Trophoblast cell (in vitro differentiated cells and primary cell): ENCODE measurements at regions not wholly inside any gene's neighbourhood (a gene's known extent, or its start where the extent isn't known, plus 50 kb on each side); places are given as distances from the start of the nearest gene placed in this dataset.
A peak's percentile ranks its signal among the peaks of the same experiment; 100 is the strongest.

Experiments
- DNase-seq, 2 donors: peaks; one replicate each; pipeline ENCODE4 v3.0.0-alpha.2; 2016
- H2AFZ ChIP-seq: 2 replicates; pipeline ENCODE4 v1.6.1; 2013; ENCODE audit warnings: low read length, moderate library complexity, mild to moderate bottlenecking; ENCODE audit not compliant: insufficient read depth, poor library complexity
- H2AK5ac ChIP-seq: 2 replicates; pipeline ENCODE4 v1.6.1; 2013; ENCODE audit warnings: mild to moderate bottlenecking, low read length
- H2BK120ac ChIP-seq: 2 replicates; pipeline ENCODE4 v1.6.1; 2013; ENCODE audit warnings: low read length, mild to moderate bottlenecking, moderate library complexity; ENCODE audit not compliant: insufficient read depth, poor library complexity
- H2BK12ac ChIP-seq: 2 replicates; pipeline ENCODE4 v1.6.1; 2013; ENCODE audit warnings: mild to moderate bottlenecking, low read length, moderate library complexity
- H2BK5ac ChIP-seq: 2 replicates; pipeline ENCODE4 v1.6.1; 2013; ENCODE audit warnings: low read length, low read depth, moderate library complexity, mild to moderate bottlenecking; ENCODE audit not compliant: poor library complexity
- H3K14ac ChIP-seq: 2 replicates; pipeline ENCODE4 v1.6.1; 2013; ENCODE audit warnings: mild to moderate bottlenecking, low read length
- H3K18ac ChIP-seq: 2 replicates; pipeline ENCODE4 v1.6.1; 2013; ENCODE audit warnings: mild to moderate bottlenecking, low read length
- H3K23ac ChIP-seq: 2 replicates; pipeline ENCODE4 v1.6.1; 2013; ENCODE audit warnings: low read length
- H3K27ac ChIP-seq: 2 replicates; pipeline ENCODE4 v1.5.1; 2013; ENCODE audit warnings: low read depth, mild to moderate bottlenecking, inconsistent platforms, low read length, moderate library complexity
- H3K27me3 ChIP-seq: 2 replicates; pipeline ENCODE4 v1.6.1; 2013; ENCODE audit warnings: inconsistent platforms, mild to moderate bottlenecking, low read length, moderate library complexity; ENCODE audit not compliant: insufficient read depth
- H3K36me3 ChIP-seq, 2 experiments: 1 replicate in 1 of 2; 2 replicates in 1 of 2; pipeline ENCODE4 v1.6.1; 2013; ENCODE audit warnings: low read length in 2 of 2, mild to moderate bottlenecking in 2 of 2, moderate library complexity in 1 of 2; ENCODE audit not compliant: insufficient read depth in 2 of 2, control insufficient read depth in 1 of 2
- H3K4ac ChIP-seq: 2 replicates; pipeline ENCODE4 v1.6.1; 2013; ENCODE audit warnings: low read depth, mild to moderate bottlenecking, low read length, moderate library complexity
- H3K4me1 ChIP-seq, 2 experiments: 1 replicate in 1 of 2; 2 replicates in 1 of 2; pipeline ENCODE4 v1.6.1; 2013; ENCODE audit warnings: low read length in 2 of 2, mild to moderate bottlenecking in 2 of 2, moderate library complexity in 1 of 2; ENCODE audit not compliant: insufficient read depth in 2 of 2, control insufficient read depth in 1 of 2
- H3K4me2 ChIP-seq: 2 replicates; pipeline ENCODE4 v1.6.1; 2013; ENCODE audit warnings: inconsistent platforms, mild to moderate bottlenecking, low read length, moderate library complexity
- H3K4me3 ChIP-seq: 2 replicates; pipeline ENCODE4 v1.5.1; 2013; ENCODE audit warnings: mild to moderate bottlenecking, low read depth, low read length, inconsistent platforms
- H3K79me1 ChIP-seq: one replicate; pipeline ENCODE4 v1.6.1; 2013; ENCODE audit warnings: low read length
- H3K79me2 ChIP-seq: 2 replicates; pipeline ENCODE4 v1.6.1; 2013; ENCODE audit warnings: low read length, mild to moderate bottlenecking; ENCODE audit not compliant: control insufficient read depth, insufficient read depth, poor library complexity
- H3K9ac ChIP-seq: 2 replicates; pipeline ENCODE4 v1.6.1; 2013; ENCODE audit warnings: mild to moderate bottlenecking, low read length
- H3K9me3 ChIP-seq: 2 replicates; pipeline ENCODE4 v1.6.1; 2013; ENCODE audit warnings: low read depth, mild to moderate bottlenecking, control low read depth, inconsistent platforms, low read length; ENCODE audit not compliant: insufficient read depth
- H4K12ac ChIP-seq: 2 replicates; pipeline ENCODE4 v1.6.1; 2013; ENCODE audit warnings: low read depth, mild to moderate bottlenecking, low read length, moderate library complexity
- H4K8ac ChIP-seq: 2 replicates; pipeline ENCODE4 v1.6.1; 2013; ENCODE audit warnings: low read depth, mild to moderate bottlenecking, low read length, moderate library complexity
- H4K91ac ChIP-seq: one replicate; pipeline ENCODE4 v1.6.1; 2013; ENCODE audit warnings: low read depth, mild to moderate bottlenecking, low read length, moderate library complexity
- WGBS: extraction: QIAGEN DNeasy Blood & Tissue Kit; methylation state at CpG from one replicate; pipeline ENCODE4 v1.1.7; 2013; ENCODE audit warnings: missing lambda C conversion rate; ENCODE audit not compliant: insufficient read length, insufficient coverage; ENCODE audit errors: extremely low coverage; 5-methylcytosine and 5-hydroxymethylcytosine counted together

- H3K4me1 ChIP-seq: no peaks in the 10 kb centered on the region
- no peak overlapping the region for H3K4me3 ChIP-seq
- H2BK120ac ChIP-seq: no peak overlapping the region
- H3K14ac ChIP-seq: no peak overlapping the region
- H2AFZ ChIP-seq: no peak overlapping the region
- H3K9me3 ChIP-seq: no peaks in the 10 kb centered on the region
- H4K91ac ChIP-seq: no peak overlapping the region
- H3K27ac ChIP-seq: no peak overlapping the region
- no peak overlapping the region for H3K18ac ChIP-seq
- H3K79me2 ChIP-seq: no peaks in the 10 kb centered on the region
- no CpG with 5 or more reads among the region's 8 CpGs for WGBS
- no peak overlapping the region for H3K4me2 ChIP-seq
- no peak overlapping the region for H3K23ac ChIP-seq
- no peak overlapping the region for H2BK12ac ChIP-seq
- no peak overlapping the region for H4K8ac ChIP-seq
- H3K36me3 ChIP-seq: no peaks in the 10 kb centered on the region
- H3K4ac ChIP-seq: no peak overlapping the region
- H4K12ac ChIP-seq: no peak overlapping the region
- no peak overlapping the region for H3K9ac ChIP-seq
- no peak overlapping the region for H2AK5ac ChIP-seq
- DNase-seq: no peak
- no peaks in the 10 kb centered on the region for H3K27me3 ChIP-seq
- no peaks in the 10 kb centered on the region for H3K79me1 ChIP-seq
- H2BK5ac ChIP-seq: no peak overlapping the region
Observed at GRCh38 chr10:65348637-65349036, 1577.2 kb upstream of the LRRTM3 start.

GRCh38 chr10:65350611-65351010 is 1575.2 kb upstream of the LRRTM3 start:
- DNase-seq: no peak
- Histone ChIP-seq H3K4ac (no peak overlapping the region), H3K27ac (no peak overlapping the region), H3K18ac (no peak overlapping the region), H3K79me1 (no peaks in the 10 kb centered on the region), H3K36me3 (no peaks in the 10 kb centered on the region), H3K4me2 (no peak overlapping the region), H2AK5ac (no peak overlapping the region), H3K79me2 (no peaks in the 10 kb centered on the region), H2BK120ac (no peak overlapping the region), H3K23ac (no peak overlapping the region), H3K4me1 (no peaks in the 10 kb centered on the region), H3K27me3 (no peaks in the 10 kb centered on the region), H4K8ac (no peak overlapping the region), H2BK12ac (no peak overlapping the region), H4K12ac (no peak overlapping the region), H3K14ac (no peak overlapping the region), H2BK5ac (no peak overlapping the region), H2AFZ (no peak overlapping the region), H4K91ac (no peak overlapping the region), H3K9ac (no peak overlapping the region), H3K4me3 (no peak overlapping the region), H3K9me3 (no peaks in the 10 kb centered on the region)
- WGBS: no CpG with 5 or more reads among the region's 3 CpGs

- Histone ChIP-seq H2BK120ac (no peak overlapping the region), H3K9ac (no peak overlapping the region), H4K8ac (no peak overlapping the region), H3K79me2 (no peaks in the 10 kb centered on the region), H2AFZ (no peak overlapping the region), H4K12ac (no peak overlapping the region), H3K23ac (no peak overlapping the region), H3K36me3 (no peaks in the 10 kb centered on the region), H3K4me2 (no peak overlapping the region), H3K9me3 (no peaks in the 10 kb centered on the region), H3K27me3 (no peaks in the 10 kb centered on the region), H3K4me3 (no peak overlapping the region), H3K4me1 (no peaks in the 10 kb centered on the region), H2BK12ac (no peak overlapping the region), H4K91ac (no peak overlapping the region), H2AK5ac (no peak overlapping the region), H3K14ac (no peak overlapping the region), H3K27ac (no peak overlapping the region), H2BK5ac (no peak overlapping the region), H3K18ac (no peak overlapping the region), H3K4ac (no peak overlapping the region), H3K79me1 (no peaks in the 10 kb centered on the region)
- WGBS: no CpG with 5 or more reads among the region's 2 CpGs
- no peak for DNase-seq
Observed at GRCh38 chr10:65355141-65355680, 1570.6 kb upstream of the LRRTM3 start.

GRCh38 chr10:65358565-65358964 is 1567.3 kb upstream of the LRRTM3 start:
- DNase-seq: peak in 1 of 2 donors; percentile 1
- no peaks in the 10 kb centered on the region for H3K4me1 ChIP-seq
- H2BK5ac ChIP-seq: no peak overlapping the region
- H3K79me1 ChIP-seq: no peaks in the 10 kb centered on the region
- H2AFZ ChIP-seq: no peak overlapping the region
- H4K12ac ChIP-seq: no peak overlapping the region
- no peak overlapping the region for H3K27ac ChIP-seq
- H3K4me3 ChIP-seq: no peak overlapping the region
- H3K9ac ChIP-seq: no peak overlapping the region
- H2BK120ac ChIP-seq: no peak overlapping the region
- no peak overlapping the region for H2AK5ac ChIP-seq
- H3K4ac ChIP-seq: no peak overlapping the region
- H2BK12ac ChIP-seq: no peak overlapping the region
- no peak overlapping the region for H3K18ac ChIP-seq
- H4K8ac ChIP-seq: no peak overlapping the region
- no peak overlapping the region for H4K91ac ChIP-seq
- no peaks in the 10 kb centered on the region for H3K79me2 ChIP-seq
- H3K4me2 ChIP-seq: no peak overlapping the region
- no CpG with 5 or more reads among the region's 1 CpG for WGBS
- H3K36me3 ChIP-seq: no peaks in the 10 kb centered on the region
- no peak overlapping the region for H3K23ac ChIP-seq
- H3K27me3 ChIP-seq: no peaks in the 10 kb centered on the region
- no peak overlapping the region for H3K14ac ChIP-seq
- H3K9me3 ChIP-seq: no peaks in the 10 kb centered on the region
